Spleen (tissue), 11 donors: ENCODE measurements at regions not wholly inside any gene's neighbourhood (a gene's known extent, or its start where the extent isn't known, plus 50 kb on each side); places are given as distances from the start of the nearest gene placed in this dataset.

Source experiments
- DNase-seq: peaks from one replicate; pipeline ENCODE4 v3.0.0-alpha.2; 2020
- H3K27ac ChIP-seq, 8 donors: fragments of 200-600 bp; sonication (generic) in 7 of 8; 1 replicate in 4 of 8; 2 replicates in 4 of 8; pipeline versions ENCODE4 v1.5.0 to v1.8.0; 2016 to 2021; ENCODE audit warnings: inconsistent platforms in 4 of 8, mild to moderate bottlenecking in 4 of 8, moderate library complexity in 1 of 8
- H3K27me3 ChIP-seq, 7 donors: fragments of 200-600 bp; sonication (generic) in 6 of 7; replicated peaks in 1 of 7; 1 replicate in 4 of 7; 2 replicates in 3 of 7; pipeline versions ENCODE4 v1.5.0 to v1.8.0; 2016 to 2021; ENCODE audit warnings: inconsistent platforms in 3 of 7, mild to moderate bottlenecking in 1 of 7
- H3K36me3 ChIP-seq, 6 donors: fragments of 200-600 bp; sonication (generic) in 5 of 6; 1 replicate in 4 of 6; 2 replicates in 2 of 6; pipeline versions ENCODE4 v1.5.0 to v1.8.0; 2016 to 2021; ENCODE audit warnings: inconsistent platforms in 2 of 6
- H3K4me1 ChIP-seq, 6 donors: fragments of 200-600 bp; sonication (generic) in 5 of 6; 1 replicate in 3 of 6; 2 replicates in 3 of 6; pipeline versions ENCODE4 v1.5.0 to v1.8.0; 2016 to 2021; ENCODE audit warnings: inconsistent platforms in 3 of 6
- H3K4me3 ChIP-seq, 8 donors: fragments of 200-600 bp; sonication (generic) in 7 of 8; 1 replicate in 4 of 8; 2 replicates in 4 of 8; pipeline versions ENCODE4 v1.5.0 to v1.8.0; 2016 to 2021; ENCODE audit warnings: inconsistent platforms in 4 of 8, mild to moderate bottlenecking in 4 of 8, moderate library complexity in 2 of 8
- H3K9me3 ChIP-seq, 8 donors: fragments of 200-600 bp; sonication (generic) in 7 of 8; 1 replicate in 4 of 8; 2 replicates in 4 of 8; pipeline versions ENCODE4 v1.5.0 to v1.8.0; 2016 to 2021; ENCODE audit warnings: inconsistent platforms in 4 of 8
- POLR2A ChIP-seq, 3 donors: fragments of 450-650 bp; IDR thresholded peaks; one replicate each; pipeline ENCODE4 v1.5.1; 2017; ENCODE audit warnings: antibody characterized with exemption in 3 of 3, mild to moderate bottlenecking in 1 of 3
- POLR2AphosphoS5 ChIP-seq, 3 donors: sonication (generic); formaldehyde crosslinking; IDR thresholded peaks; one replicate each; pipeline ENCODE4 v1.5.1; 2017; ENCODE audit warnings: antibody characterized with exemption in 3 of 3
- WGBS, 5 donors: extraction: QIAGEN DNeasy Blood & Tissue Kit in 3 of 5; methylation state at CpG; one replicate each; pipeline versions ENCODE4 v1.1.5 to v1.1.7; 2013 to 2018; 5-methylcytosine and 5-hydroxymethylcytosine counted together
- intact Hi-C: fragments of 100-400 bp; cut with DNase I; formaldehyde crosslinking; loops from one replicate; pipeline ENCODE4 v1.15.0; 2023; ENCODE audit warnings: low total_unique reads
- TF ChIP-seq, protein P1 (sequence below), 11 experiments: fragments of 200-600 bp in 7 of 11; fragments of 450-650 bp in 4 of 11; sonication (generic) in 4 of 11; IDR thresholded peaks in 8 of 11; conservative IDR thresholded peaks in 3 of 11; 1 replicate in 7 of 11; 2 replicates in 4 of 11; pipeline versions ENCODE4 v1.4.0 to v1.8.0; 2016 to 2021; ENCODE audit warnings: antibody characterized with exemption in 11 of 11, inconsistent platforms in 4 of 11, mild to moderate bottlenecking in 1 of 11
- donor health status: healthy with polysubstance abuse.
- donor health status: DM: no; HTN: no; CAD: no; lungs with moderate emphysema.
- donor health status: DM: no; HTN: no; CAD: no.
- donor health status: Bipolar disorder and iron deficiency.
- donor health status: healthy.
- donor health status: DM: no; HTN: no; CAD: no.
- donor health status: DM: yes; HTN: yes; CAD: no.

- no peak for TF ChIP-seq POLR2A (IDR thresholded peaks at IDR 0.05)
- TF ChIP-seq, protein P1, sequence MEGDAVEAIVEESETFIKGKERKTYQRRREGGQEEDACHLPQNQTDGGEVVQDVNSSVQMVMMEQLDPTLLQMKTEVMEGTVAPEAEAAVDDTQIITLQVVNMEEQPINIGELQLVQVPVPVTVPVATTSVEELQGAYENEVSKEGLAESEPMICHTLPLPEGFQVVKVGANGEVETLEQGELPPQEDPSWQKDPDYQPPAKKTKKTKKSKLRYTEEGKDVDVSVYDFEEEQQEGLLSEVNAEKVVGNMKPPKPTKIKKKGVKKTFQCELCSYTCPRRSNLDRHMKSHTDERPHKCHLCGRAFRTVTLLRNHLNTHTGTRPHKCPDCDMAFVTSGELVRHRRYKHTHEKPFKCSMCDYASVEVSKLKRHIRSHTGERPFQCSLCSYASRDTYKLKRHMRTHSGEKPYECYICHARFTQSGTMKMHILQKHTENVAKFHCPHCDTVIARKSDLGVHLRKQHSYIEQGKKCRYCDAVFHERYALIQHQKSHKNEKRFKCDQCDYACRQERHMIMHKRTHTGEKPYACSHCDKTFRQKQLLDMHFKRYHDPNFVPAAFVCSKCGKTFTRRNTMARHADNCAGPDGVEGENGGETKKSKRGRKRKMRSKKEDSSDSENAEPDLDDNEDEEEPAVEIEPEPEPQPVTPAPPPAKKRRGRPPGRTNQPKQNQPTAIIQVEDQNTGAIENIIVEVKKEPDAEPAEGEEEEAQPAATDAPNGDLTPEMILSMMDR (IDR thresholded peaks at IDR 0.05 in 8 of 11, conservative IDR thresholded peaks at IDR 0.05 in 3 of 11): no peak
- no peak for TF ChIP-seq POLR2AphosphoS5 (IDR thresholded peaks at IDR 0.05)
- 86 to 94% (median 90%) methylated on average over 2 of the region's 2 CpGs for WGBS, 5 donors
- Histone ChIP-seq H3K27ac (no peak overlapping the region), H3K4me3 (no peak overlapping the region), H3K27me3 (no peaks in the 10 kb centered on the region), H3K4me1 (no peaks in the 10 kb centered on the region), H3K9me3 (peaks cover 4 to 28% (median 22%) of the 10 kb centered on the region in 8 donors), H3K36me3 (no peaks in the 10 kb centered on the region)
- DNase-seq: no peak
- intact Hi-C loops: no loop called here
These were observed 574.4 kb upstream of the NOX3 start for GRCh38 chr6:156030053-156030452.

- H3K4me3 ChIP-seq: no peak overlapping the region
- H3K27ac ChIP-seq: no peak overlapping the region
- WGBS, 5 donors: 85 to 90% (median 87%) methylated on average over 13 of the region's 13 CpGs
- no peaks in the 10 kb centered on the region for H3K4me1 ChIP-seq
- H3K27me3 ChIP-seq: no peaks in the 10 kb centered on the region
- DNase-seq: no peak
- H3K36me3 ChIP-seq: no peaks in the 10 kb centered on the region
- H3K9me3 ChIP-seq: peaks cover 6 to 34% (median 28%) of the 10 kb centered on the region in 8 donors
- TF ChIP-seq, protein P1 (IDR thresholded peaks at IDR 0.05 in 8 of 11, conservative IDR thresholded peaks at IDR 0.05 in 3 of 11): no peak
- TF ChIP-seq POLR2A (IDR thresholded peaks at IDR 0.05) (no peak), POLR2AphosphoS5 (IDR thresholded peaks at IDR 0.05) (no peak)
- intact Hi-C loops: no loop called here
These were observed 573.8 kb upstream of the NOX3 start for GRCh38 chr6:156029286-156029985.

GRCh38 chr6:156028335-156029131 is 572.9 kb upstream of the NOX3 start:
- 50 to 58% (median 52%) methylated on average over 15 of the region's 15 CpGs for WGBS, 5 donors
- no peaks in the 10 kb centered on the region for H3K4me1 ChIP-seq
- no peaks in the 10 kb centered on the region for H3K36me3 ChIP-seq
- no peak overlapping the region for H3K27ac ChIP-seq
- TF ChIP-seq, protein P1 (IDR thresholded peaks at IDR 0.05 in 8 of 11, conservative IDR thresholded peaks at IDR 0.05 in 3 of 11): no peak
- no peak for TF ChIP-seq POLR2A (IDR thresholded peaks at IDR 0.05)
- no peak for TF ChIP-seq POLR2AphosphoS5 (IDR thresholded peaks at IDR 0.05)
- DNase-seq: no peak
- H3K4me3 ChIP-seq: no peak overlapping the region
- intact Hi-C loops: no loop called here
- no peaks in the 10 kb centered on the region for H3K27me3 ChIP-seq
- peaks cover 8 to 38% (median 31%) of the 10 kb centered on the region in 8 donors for H3K9me3 ChIP-seq

GRCh38 chr6:156027248-156027626 is 571.6 kb upstream of the NOX3 start:
- WGBS, 5 donors: 55 to 74% (median 68%) methylated on average over 3 of the region's 3 CpGs
- Histone ChIP-seq H3K27me3 (no peaks in the 10 kb centered on the region), H3K27ac (no peak overlapping the region), H3K4me1 (no peaks in the 10 kb centered on the region), H3K36me3 (no peaks in the 10 kb centered on the region), H3K9me3 (peaks cover 6 to 30% (median 25%) of the 10 kb centered on the region in 8 donors), H3K4me3 (no peak overlapping the region)
- TF ChIP-seq, protein P1 (IDR thresholded peaks at IDR 0.05 in 8 of 11, conservative IDR thresholded peaks at IDR 0.05 in 3 of 11): no peak
- TF ChIP-seq POLR2AphosphoS5 (IDR thresholded peaks at IDR 0.05): no peak
- TF ChIP-seq POLR2A (IDR thresholded peaks at IDR 0.05): no peak
- intact Hi-C loops: no loop called here
- DNase-seq: no peak
